GM18498 (cell line): ENCODE measurements at regions not wholly inside any gene's neighbourhood (a gene's known extent, or its start where the extent isn't known, plus 50 kb on each side); places are given as distances from the start of the nearest gene placed in this dataset.
A peak's percentile ranks its signal among the peaks of the same experiment; 100 is the strongest.

Experiments
- ATAC-seq: cut with Tn5 transposase; IDR thresholded peaks from one replicate; pipeline ENCODE4 v1.9.1; 2021; ENCODE audit warnings: mild to moderate bottlenecking, moderate library complexity; ENCODE audit not compliant: unreplicated experiment

DNA sequence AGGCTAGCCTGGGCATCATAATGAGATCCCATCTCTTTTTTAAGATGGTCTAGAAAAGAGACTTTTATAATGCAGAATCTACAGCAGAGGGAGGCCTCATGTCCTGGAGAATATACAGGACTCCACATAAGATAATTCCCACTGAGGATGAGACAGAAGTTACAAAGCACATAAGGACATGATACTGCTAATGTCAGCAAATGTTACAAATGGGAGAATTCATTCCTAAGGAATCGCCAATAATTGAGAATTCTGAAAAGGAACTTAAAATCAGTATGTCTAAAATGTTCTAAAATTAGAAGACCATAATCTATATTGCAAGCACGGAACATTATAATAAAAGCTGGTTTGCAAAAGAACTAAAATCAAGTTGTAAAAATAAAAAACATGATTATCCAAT is 131.6 kb upstream of the PKDCC start:
- ATAC-seq = no peak

GRCh38 chr2:41917587-41917986 is 130.2 kb upstream of the PKDCC start:
- ATAC-seq = no peak

DNA sequence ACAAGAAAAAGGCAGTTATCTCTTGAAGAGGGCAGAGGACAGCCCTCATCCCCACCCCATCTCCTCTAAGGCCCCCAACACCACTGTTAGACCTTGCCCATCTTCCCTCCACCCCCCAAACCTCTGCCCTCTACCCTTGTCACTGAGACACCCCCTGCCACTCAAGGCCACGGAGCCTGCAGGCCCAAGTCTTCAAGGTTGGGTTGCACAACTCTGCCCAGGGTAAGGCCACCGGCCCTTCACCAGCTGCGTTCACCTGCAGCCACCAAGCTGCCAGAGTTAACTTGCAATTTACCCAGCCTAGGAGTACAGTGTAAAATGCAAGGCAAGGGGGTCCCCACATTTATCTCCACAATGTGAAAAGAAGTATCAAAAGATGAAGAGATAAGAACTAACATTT is 128.7 kb upstream of the PKDCC start:
- no peak for ATAC-seq

DNA sequence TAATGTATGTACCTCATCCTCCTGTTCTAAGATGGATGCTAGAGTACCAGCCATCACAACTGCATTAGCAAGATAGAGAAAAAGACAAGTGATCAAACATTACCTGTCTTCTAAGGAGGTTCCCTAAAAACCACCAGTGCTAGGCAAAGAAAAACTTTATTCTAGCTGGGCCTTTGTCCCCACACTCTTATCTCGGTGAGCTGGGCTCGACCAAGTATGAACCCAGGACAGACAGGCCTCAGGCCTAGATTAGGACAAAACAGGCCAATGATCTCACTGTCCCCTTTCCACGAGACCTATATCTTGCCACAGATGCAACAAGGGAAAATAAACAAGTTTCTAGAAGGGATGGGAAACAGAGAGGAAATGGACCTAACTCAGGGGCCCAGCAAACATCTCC is 127.6 kb upstream of the PKDCC start:
- ATAC-seq = no peak

DNA sequence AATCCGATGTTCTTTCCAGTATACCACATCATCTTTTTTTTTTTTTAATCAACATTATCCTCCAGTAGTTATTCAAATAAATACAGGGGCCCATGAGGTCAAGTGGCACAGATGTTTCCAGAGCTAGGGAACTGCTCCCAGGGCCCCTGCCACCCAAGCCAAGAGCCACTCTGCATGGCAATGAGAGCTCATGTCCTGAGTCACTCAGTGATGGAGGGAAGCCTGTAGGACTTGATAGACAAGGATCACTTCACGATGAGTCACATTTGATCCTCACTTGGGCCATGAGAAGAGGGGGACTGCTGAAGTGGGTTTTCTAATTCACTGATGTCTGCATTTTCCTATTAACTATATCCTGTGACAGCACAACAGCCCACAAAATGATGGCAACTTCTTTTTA is 127.0 kb upstream of the PKDCC start:
- no peak for ATAC-seq

DNA sequence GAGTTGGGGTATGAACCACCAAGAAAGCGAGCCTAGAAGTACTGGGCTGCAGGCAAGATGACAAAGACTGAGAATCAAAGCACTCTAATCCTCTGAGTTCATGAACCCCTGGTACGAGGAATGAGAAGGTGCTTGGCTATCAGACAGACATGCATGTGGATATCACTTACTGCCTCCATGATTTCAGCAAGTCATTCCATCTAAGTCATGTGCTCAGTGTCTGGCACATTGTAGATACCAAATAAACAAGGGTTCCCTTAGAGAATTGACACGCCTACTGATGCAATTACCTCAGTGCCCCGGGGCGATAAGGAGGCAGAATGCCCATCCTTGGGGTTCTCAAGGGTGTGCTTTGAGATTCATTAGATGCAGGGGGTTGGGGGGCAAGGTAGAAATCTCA is 125.6 kb upstream of the PKDCC start:
- ATAC-seq = no peak

DNA sequence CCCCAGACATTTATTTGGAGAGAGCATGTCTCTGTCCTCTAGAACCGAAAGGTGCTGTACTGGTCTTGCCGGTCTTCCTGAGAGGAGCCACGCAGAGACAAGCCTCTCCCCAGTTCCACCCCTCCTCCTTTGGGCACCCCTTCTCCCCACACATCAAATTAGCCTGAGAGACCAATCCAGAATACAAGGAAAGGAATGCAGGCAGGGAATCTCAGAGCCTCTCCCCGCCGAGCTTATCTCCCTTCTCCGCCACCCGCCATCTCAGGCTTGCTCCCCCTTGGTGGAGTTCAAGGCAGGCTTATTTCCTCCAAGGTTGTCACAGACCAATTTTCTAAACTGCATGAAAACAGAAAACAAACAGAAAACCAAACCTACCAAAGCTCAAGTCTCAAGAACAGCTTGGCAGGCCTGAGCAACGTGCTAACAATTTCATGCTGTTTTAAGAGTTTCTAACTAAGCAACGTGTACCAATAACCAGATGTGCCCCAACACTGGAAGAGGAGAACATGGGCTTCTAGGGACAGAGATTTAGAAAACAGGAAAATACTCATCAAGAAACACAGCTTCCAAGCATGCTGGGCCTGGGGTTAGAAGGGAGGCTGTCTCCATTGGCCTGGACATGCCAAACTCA is 124.5 kb upstream of the PKDCC start:
- ATAC-seq = no peak

- no peak for ATAC-seq
Measured at GRCh38 chr2:41924024-41924423, 123.8 kb upstream of the PKDCC start.

DNA sequence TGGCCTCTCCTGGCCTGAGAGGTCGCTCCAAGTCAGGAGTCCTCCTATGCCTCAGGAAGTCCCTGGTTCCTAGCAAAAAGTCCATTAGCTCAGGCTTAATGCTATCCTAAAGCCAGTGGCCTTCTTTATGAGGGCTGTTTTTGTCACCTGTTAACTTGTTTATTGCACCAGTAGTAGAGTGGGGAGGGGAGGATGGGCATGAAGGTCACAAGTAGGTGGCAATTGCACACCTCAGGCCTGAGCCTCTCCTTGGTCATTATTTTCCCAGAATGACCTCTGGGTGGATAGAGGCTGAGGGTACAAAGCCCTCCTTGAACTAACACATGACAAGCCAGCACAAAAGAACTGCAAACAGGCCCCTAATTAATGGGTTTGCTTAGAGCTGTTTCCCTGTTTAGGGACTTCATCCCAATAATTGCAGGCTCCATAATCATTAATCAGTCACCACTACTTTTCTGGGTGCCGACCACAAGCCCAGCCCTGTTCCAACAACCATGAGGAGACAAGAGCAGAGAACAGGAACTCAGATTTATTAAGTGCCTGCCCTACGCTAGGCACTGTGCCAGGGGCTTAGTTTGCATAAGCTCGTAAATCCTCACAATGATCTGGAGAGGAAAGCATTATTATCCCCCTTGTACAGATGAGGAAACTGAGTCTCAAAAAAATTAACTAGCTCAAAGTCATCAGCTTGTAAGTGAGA is 123.0 kb upstream of the PKDCC start:
- ATAC-seq = no peak

- no peak for ATAC-seq
Measured at GRCh38 chr2:41925712-41926111, 122.1 kb upstream of the PKDCC start.

DNA sequence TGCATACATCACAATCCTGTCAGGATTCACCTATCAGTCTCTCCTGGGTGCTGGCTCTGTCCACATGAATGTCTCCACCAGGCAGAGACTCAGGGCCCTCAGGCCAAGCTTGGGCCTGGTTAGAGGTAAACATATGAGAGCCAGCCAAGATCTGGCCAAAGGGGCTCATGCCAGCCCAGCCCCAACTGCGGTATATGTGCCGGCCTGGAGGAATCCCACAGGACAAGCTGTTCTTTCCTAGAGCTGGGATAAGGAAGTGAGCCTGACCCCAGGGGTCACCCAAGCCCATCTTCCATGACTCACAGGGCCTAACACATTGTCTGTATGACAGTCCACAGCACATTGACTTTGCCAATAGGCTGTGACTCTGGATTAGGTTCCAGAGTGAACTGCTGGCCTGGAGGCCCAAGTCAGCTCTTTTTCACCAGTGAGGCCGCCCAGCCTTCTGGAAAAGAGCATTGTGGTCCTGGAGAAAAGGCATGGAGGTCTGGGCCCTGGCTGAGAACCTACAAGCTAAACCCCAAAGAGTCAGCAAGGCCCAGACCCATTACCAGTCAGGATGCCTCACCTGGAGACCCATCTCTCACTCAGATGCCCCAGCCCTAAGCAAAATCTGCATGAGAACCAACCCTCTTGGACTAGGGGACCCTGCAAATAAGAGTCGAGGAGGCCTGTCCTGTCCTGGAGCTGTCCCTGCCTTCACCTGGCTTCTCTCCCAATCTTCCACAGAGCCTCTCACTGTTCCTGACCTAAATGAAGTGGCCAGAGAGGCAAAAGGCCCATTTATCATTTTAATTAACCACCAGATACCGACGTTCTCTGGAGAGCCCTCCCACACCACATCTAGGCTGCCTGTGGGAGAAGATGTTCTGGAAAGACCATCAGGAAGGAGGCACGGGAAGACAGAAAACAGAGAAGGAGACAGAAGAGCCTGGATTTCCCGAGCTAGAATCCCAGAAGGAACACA is 120.9 kb upstream of the PKDCC start:
- ATAC-seq = no peak

DNA sequence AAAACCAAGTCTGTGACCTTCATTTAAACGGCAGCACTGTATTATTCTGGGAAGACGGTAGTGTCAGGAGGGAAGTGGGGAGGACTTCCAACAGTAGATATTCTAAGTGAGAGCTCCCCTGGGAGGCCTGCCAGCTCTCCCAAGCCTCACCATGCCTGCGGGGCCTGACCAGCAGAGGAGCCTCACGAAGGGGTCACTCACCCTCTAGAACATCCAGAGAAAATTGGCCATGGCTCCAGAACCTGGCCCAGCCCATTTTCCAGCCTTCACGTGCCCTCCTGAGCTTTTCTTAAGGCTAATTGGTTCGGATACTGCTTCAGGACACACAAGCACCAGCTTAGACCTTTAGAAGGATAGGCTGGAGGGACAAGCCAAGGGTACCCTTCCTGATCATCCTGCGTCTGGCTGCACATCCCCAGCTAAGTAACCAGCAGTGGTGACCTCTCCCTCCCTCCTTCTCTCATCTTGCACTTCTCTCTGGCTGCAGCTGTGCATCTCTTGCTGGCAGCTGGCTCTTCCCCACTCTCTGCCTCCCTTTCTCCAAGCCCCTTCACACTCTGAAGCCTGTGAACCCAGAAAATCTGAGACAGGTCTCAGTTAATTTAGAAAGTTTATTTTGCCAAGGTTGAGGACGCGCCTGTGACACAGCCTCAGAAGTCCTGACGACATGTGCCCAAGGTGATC is 120.1 kb upstream of the PKDCC start:
- ATAC-seq = no peak

- no peak for ATAC-seq
Measured at GRCh38 chr2:41928526-41928925, 119.3 kb upstream of the PKDCC start.

DNA sequence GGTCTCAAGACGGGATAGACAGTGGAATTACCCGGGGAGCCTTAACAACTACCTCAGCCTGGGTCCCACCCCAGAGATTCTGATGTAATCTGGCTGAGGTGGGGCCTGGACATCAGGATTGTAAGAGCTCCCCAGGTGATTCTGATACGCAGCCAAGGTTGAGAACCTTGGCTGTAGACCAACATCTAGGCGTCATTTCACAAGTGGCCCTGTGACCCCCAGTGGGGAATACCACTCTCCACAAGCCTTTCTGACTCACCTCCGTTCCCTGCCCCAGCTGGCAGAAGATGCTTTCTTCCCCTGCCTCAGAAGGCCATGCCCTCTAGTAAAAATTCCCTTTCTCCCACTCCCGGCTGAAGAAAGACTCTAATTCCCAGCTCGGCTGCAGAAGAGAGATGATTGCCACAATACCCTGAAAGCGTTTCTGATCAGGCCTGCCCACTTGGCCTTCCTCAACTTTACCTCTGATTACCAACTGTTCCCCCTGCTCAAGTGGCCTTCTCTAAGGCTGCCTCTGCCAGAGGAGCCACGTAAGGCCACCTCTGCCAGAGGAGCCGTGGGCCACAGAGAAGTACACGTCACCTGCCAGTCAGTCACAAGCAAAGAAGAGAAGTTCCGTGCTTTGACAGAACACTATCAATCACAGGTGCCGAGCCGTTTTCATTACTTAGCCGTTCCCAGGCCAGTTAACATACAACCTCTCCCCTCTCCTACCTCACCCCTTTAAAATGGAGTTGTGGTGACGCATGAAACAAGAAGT is 116.8 kb upstream of the PKDCC start:
- ATAC-seq = peak; percentile 57

DNA sequence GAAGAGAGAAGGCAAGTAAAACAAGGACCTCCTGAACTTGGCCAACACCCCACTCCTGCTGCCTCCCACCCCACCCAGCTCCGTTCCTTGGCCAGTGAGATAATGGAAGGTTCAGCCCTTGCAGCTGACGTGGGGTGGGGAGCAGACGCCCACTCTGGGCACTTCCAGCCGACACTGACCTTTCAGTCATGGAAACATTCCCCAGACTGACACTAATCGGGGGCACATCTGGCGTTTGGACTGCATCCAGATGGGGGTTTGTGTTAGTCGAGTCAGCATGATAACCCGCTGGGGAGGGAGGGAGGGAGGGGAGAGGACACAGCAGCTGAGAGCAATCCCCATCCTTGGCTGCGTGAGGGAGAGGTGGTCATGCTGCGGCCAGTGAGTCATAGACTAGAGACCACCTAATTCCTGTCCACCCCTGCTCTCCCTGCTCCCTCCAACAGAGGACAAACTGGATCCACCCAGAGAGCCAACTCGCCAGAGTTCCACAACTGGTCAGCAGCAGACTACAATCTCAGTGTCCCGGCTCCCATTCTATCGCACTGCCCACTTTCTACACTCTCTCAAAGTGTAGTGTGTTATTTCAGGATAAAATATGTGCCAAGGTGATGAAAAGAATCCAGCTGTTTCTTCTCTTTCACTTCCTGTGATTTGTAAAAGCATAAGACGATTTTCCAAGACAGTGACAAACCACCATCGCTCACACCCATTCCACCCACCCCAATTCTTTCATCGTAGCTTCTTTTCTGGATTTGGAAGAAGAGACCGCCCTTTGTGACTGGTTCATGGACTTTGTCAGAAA is 115.4 kb upstream of the PKDCC start:
- no peak for ATAC-seq

DNA sequence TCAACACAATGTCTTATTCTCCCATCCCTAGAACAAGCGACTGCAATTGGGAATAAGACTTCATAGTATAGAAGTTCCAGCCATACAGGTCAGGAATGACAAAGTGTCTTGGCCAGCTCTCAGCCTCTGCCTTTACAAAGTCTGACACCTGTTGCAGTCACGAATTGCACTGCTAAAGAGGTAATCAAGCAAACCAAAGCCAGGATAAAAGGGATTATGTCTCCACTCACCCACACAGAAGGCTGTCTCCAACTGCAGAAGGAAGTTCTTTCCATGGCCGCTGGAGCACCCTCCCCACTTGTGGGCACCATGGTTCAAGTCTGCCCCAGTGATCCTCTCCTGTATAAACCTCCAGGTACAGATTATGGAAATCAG is 114.8 kb upstream of the PKDCC start:
- ATAC-seq = no peak

DNA sequence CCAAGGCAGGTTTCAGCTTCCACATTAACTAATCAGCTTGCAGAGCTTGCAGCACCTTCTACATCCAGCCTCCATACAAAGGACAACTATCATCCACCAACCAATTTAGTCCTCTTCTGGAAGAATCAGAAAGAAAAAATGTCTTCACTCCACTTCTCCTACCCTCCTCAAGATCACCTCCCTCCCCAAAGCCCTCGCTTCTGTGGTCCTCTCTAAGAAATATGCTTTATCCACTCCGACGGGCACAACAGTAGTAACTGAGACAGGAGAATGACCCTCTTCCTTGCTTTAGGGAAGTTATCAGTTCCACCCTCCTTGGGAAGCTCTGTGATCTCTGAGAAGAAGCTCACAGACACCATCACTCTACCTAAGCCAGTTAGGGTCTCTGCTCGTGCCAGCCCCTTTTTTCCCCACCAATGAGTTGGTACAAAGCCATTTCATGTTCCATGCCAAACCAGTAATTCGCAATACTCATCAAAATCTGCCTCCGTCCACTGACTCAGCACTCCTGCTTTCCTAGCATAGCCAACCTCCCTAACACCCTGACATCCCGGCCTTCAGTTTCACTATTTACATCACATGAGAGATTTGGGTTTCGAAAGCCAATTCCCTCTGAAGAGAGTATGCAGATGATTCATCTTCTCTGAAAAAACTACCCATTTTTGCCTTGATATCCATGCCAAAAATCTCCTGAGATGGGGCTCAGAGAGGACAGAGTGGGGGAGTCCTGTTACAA is 114.1 kb upstream of the PKDCC start:
- no peak for ATAC-seq

GRCh38 chr2:41934329-41934958 is 113.4 kb upstream of the PKDCC start:
- no peak for ATAC-seq

GRCh38 chr2:41935002-41935401 is 112.8 kb upstream of the PKDCC start:
- no peak for ATAC-seq
